GM06990 (cell line): ENCODE measurements at regions not wholly inside any gene's neighbourhood (a gene's known extent, or its start where the extent isn't known, plus 50 kb on each side); places are given as distances from the start of the nearest gene placed in this dataset.

Source experiments
- DNase-seq: peaks from one replicate; pipeline ENCODE4 v3.0.0-alpha.2; 2011; ENCODE audit not compliant: insufficient read length; ENCODE audit errors: extremely low read depth
- H3K27me3 ChIP-seq: replicated peaks from 2 replicates; pipeline ENCODE4 v1.6.0; 2011; ENCODE audit warnings: low read length; ENCODE audit not compliant: control insufficient read depth, insufficient read depth
- H3K36me3 ChIP-seq: 2 replicates; pipeline ENCODE4 v1.5.1; 2011; ENCODE audit warnings: low read length; ENCODE audit not compliant: control insufficient read depth, insufficient read depth
- H3K4me3 ChIP-seq: replicated peaks from 2 replicates; pipeline ENCODE4 v1.5.1; 2011; ENCODE audit warnings: low read depth, mild to moderate bottlenecking, control low read depth, low read length
- CTCF ChIP-seq: IDR thresholded peaks from 2 replicates; pipeline ENCODE4 v1.5.1; 2011; ENCODE audit warnings: low read length, control low read depth, mild to moderate bottlenecking, inconsistent platforms; ENCODE audit not compliant: insufficient read depth, poor library complexity, severe bottlenecking

DNA sequence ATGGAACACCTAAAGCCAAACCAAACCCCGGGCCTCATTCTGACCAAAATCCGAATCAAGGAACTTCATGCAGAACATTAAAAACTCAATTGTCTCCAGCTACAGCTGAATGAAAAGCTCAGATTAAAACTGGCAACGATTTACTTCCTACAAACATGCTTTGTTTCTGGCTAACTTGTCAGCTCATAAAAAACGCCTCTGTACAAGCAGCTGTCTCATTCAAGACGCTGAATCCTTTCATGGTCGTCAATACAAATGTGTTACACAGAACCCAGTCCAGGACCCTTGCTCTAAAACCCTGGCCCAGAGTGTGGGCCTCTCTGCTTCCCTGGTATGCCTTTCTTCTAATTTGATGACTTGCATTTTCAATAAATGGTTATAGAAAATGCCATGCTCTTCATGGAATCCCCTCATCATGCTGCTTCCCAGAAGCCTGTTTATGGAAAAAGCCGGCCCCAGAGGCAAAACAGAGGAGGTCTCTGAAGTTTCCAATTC is 183.1 kb downstream of the PHLDA1 start:
- TF ChIP-seq CTCF = no peak
- no peak overlapping the region for H3K4me3 ChIP-seq
- H3K36me3 ChIP-seq = no peaks in the 10 kb centered on the region
- H3K27me3 ChIP-seq = no peaks in the 10 kb centered on the region
- DNase-seq = no peak

- Histone ChIP-seq H3K36me3 (no peaks in the 10 kb centered on the region), H3K4me3 (no peak overlapping the region), H3K27me3 (no peaks in the 10 kb centered on the region)
- no peak for TF ChIP-seq CTCF
- no peak for DNase-seq
These were observed 185.5 kb downstream of the PHLDA1 start for GRCh38 chr12:75846102-75846501.

GRCh38 chr12:75844985-75845384 is 186.6 kb downstream of the PHLDA1 start:
- TF ChIP-seq CTCF = no peak
- Histone ChIP-seq H3K4me3 (no peak overlapping the region), H3K27me3 (no peaks in the 10 kb centered on the region), H3K36me3 (no peaks in the 10 kb centered on the region)
- DNase-seq = no peak

GRCh38 chr12:75844049-75844770 is 187.4 kb downstream of the PHLDA1 start:
- TF ChIP-seq CTCF = no peak
- Histone ChIP-seq H3K4me3 (no peak overlapping the region), H3K36me3 (no peaks in the 10 kb centered on the region), H3K27me3 (no peaks in the 10 kb centered on the region)
- DNase-seq = no peak

DNA sequence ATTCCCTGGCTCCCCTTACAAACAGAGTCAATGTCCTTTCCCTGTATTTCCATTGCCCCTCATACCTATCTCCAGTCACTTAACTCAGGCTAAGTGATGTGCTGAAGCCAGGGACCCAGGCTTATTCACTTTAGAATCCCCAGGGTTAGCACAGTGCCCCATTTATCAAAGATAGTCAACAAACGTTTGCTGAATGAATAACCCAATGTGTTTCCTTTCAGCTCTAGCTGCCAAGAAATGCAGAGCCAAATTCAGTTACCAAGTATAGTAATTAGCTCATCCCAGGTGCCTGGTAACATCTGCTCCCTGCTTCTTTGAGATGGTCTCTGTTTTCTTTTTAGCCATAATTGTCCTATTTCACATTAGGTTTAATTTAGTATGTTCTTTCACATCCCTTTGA is 189.5 kb downstream of the PHLDA1 start:
- TF ChIP-seq CTCF = no peak

GRCh38 chr12:75840994-75841355 is 190.6 kb downstream of the PHLDA1 start:
- no peak for DNase-seq
- no peak for TF ChIP-seq CTCF
- Histone ChIP-seq H3K36me3 (no peaks in the 10 kb centered on the region), H3K27me3 (no peaks in the 10 kb centered on the region), H3K4me3 (no peak overlapping the region)

More for the DNA sequence above, 189.5 kb downstream of the PHLDA1 start:
- H3K4me3 ChIP-seq = no peak overlapping the region
- H3K36me3 ChIP-seq = no peaks in the 10 kb centered on the region
- no peaks in the 10 kb centered on the region for H3K27me3 ChIP-seq
- DNase-seq = no peak
